OCI-LY1 (cell line): ENCODE measurements at regions not wholly inside any gene's neighbourhood (a gene's known extent, or its start where the extent isn't known, plus 50 kb on each side); places are given as distances from the start of the nearest gene placed in this dataset.

Experiments used
- H2AFZ ChIP-seq: fragments of 200-600 bp; sonication (generic), shearing (Covaris generic); 2 replicates; pipeline ENCODE4 v1.6.0; 2014; ENCODE audit warnings: antibody characterized with exemption, mild to moderate bottlenecking, low read length
- H3F3A ChIP-seq: fragments of 200-600 bp; sonication (generic), shearing (Covaris generic); 2 replicates; pipeline ENCODE4 v1.6.0; 2014; ENCODE audit warnings: mild to moderate bottlenecking, antibody characterized with exemption, low read length, moderate library complexity; ENCODE audit not compliant: insufficient read depth
- H3K27ac ChIP-seq: fragments of 200-600 bp; sonication (generic); 2 replicates; pipeline ENCODE4 v1.5.1; 2014; ENCODE audit warnings: low read length, mixed run types, mild to moderate bottlenecking, low read depth; ENCODE audit not compliant: poor library complexity, severe bottlenecking
- H3K27me3 ChIP-seq: fragments of 200-600 bp; sonication (generic); 2 replicates; pipeline ENCODE4 v1.6.0; 2014; ENCODE audit warnings: antibody characterized with exemption, mild to moderate bottlenecking, low read length, moderate library complexity; ENCODE audit not compliant: insufficient read depth
- H3K36me3 ChIP-seq: fragments of 200-600 bp; sonication (generic); 2 replicates; pipeline ENCODE4 v1.6.1; 2014; ENCODE audit warnings: mild to moderate bottlenecking, antibody characterized with exemption, low read length, moderate library complexity, mixed read lengths; ENCODE audit not compliant: insufficient read depth
- H3K4me1 ChIP-seq: fragments of 200-600 bp; sonication (generic); 2 replicates; pipeline ENCODE4 v1.5.1; 2014; ENCODE audit warnings: mild to moderate bottlenecking, low read length, moderate library complexity; ENCODE audit not compliant: insufficient read depth, severe bottlenecking
- H3K4me2 ChIP-seq: fragments of 200-600 bp; sonication (generic), shearing (Covaris generic); 2 replicates; pipeline ENCODE4 v1.6.1; 2014; ENCODE audit warnings: low read length
- H3K4me3 ChIP-seq: fragments of 200-600 bp; sonication (generic); 2 replicates; pipeline ENCODE4 v1.5.1; 2014; ENCODE audit warnings: low read length, low read depth, mild to moderate bottlenecking, mixed read lengths; ENCODE audit not compliant: poor library complexity, severe bottlenecking
- H3K79me2 ChIP-seq: fragments of 200-600 bp; shearing (Covaris generic); 2 replicates; pipeline ENCODE4 v1.6.1; 2016; ENCODE audit warnings: mixed run types, low read length, mixed read lengths; ENCODE audit not compliant: insufficient read depth
- H3K9ac ChIP-seq: fragments of 200-600 bp; sonication (generic), shearing (Covaris generic); 2 replicates; pipeline ENCODE4 v1.6.1; 2014; ENCODE audit warnings: mild to moderate bottlenecking, low read length, mixed read lengths
- H3K9me2 ChIP-seq: fragments of 200-600 bp; sonication (generic), shearing (Covaris generic); 2 replicates; pipeline ENCODE4 v1.6.1; 2014; ENCODE audit warnings: low read depth, mild to moderate bottlenecking, low read length, mixed read lengths
- H3K9me3 ChIP-seq: fragments of 200-600 bp; shearing (Covaris generic); 2 replicates; pipeline ENCODE4 v1.6.1; 2014; ENCODE audit warnings: low read length, mixed read lengths
- H4K20me1 ChIP-seq: fragments of 200-600 bp; sonication (generic), shearing (Covaris generic); 2 replicates; pipeline ENCODE4 v1.6.0; 2016; ENCODE audit warnings: mild to moderate bottlenecking, low read length; ENCODE audit not compliant: insufficient read depth
- EZH2 ChIP-seq: fragments of 200-600 bp; sonication (generic), shearing (Covaris generic); IDR thresholded peaks from 2 replicates; pipeline ENCODE4 v1.8.0; 2017; ENCODE audit warnings: borderline replicate concordance, mixed run types, mild to moderate bottlenecking, antibody characterized with exemption, low read length, moderate library complexity, mixed read lengths
- TF ChIP-seq, protein P1 (sequence below): fragments of 200-600 bp; sonication (generic), shearing (Covaris generic); IDR thresholded peaks from 2 replicates; pipeline ENCODE4 v1.5.1; 2017; ENCODE audit warnings: mild to moderate bottlenecking, antibody characterized with exemption, low read length, moderate library complexity, mixed read lengths

DNA sequence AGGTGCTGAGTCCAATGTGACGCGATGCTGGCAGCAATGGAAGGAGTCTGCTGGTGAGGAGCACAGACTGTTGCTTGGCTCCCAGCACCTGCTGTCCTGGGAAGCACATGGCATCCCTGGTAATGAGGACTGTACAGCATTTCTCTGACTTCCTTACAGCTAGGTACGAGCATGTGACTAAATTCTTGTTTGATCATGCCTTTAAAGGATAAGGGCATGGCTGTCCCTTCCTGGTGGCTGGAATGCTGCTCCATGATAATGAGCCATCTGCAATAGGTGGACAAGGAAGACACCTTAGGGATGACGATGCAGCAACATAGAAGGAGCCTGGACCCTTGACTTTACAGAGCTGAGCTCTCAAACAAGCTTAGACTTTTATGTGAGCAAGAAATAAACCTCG, 278.0 kb upstream of the SPRED2 start:
- Histone ChIP-seq H2AFZ (no peak overlapping the region), H3K4me1 (no peaks in the 10 kb centered on the region), H3K4me2 (no peak overlapping the region)

DNA sequence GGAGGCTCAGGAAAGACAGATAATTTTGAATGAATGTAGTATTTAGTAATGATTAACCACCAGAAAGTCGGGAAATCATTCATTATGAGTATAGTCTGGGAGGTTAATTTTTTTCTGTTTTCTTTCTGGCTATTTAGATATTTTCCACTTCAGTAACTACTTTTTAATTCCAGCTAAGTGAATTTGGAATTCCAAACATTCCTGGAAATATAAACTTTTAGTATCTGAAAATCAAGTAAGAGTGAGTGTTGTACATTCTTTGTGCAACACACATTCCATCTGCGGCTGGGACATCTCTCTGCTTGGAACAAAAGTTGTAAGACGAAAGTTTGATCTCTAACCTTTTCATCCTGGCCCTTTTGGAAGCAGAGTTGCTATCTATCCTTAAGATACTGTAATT, 275.7 kb upstream of the SPRED2 start:
- no peaks in the 10 kb centered on the region for H3K79me2 ChIP-seq
- H4K20me1 ChIP-seq: no peaks in the 10 kb centered on the region
- no peak overlapping the region for H3K4me3 ChIP-seq
- H3K27ac ChIP-seq: no peak overlapping the region
- no peaks in the 10 kb centered on the region for H3K9me3 ChIP-seq
- H3K36me3 ChIP-seq: no peaks in the 10 kb centered on the region
- no peaks in the 10 kb centered on the region for H3K27me3 ChIP-seq
- no peak overlapping the region for H3K4me2 ChIP-seq
- TF ChIP-seq EZH2: no peak
- TF ChIP-seq, protein P1, sequence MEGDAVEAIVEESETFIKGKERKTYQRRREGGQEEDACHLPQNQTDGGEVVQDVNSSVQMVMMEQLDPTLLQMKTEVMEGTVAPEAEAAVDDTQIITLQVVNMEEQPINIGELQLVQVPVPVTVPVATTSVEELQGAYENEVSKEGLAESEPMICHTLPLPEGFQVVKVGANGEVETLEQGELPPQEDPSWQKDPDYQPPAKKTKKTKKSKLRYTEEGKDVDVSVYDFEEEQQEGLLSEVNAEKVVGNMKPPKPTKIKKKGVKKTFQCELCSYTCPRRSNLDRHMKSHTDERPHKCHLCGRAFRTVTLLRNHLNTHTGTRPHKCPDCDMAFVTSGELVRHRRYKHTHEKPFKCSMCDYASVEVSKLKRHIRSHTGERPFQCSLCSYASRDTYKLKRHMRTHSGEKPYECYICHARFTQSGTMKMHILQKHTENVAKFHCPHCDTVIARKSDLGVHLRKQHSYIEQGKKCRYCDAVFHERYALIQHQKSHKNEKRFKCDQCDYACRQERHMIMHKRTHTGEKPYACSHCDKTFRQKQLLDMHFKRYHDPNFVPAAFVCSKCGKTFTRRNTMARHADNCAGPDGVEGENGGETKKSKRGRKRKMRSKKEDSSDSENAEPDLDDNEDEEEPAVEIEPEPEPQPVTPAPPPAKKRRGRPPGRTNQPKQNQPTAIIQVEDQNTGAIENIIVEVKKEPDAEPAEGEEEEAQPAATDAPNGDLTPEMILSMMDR: no peak
- H3K9ac ChIP-seq: no peak overlapping the region
- H3K4me1 ChIP-seq: no peaks in the 10 kb centered on the region
- no peaks in the 10 kb centered on the region for H3K9me2 ChIP-seq
- no peak overlapping the region for H2AFZ ChIP-seq
- no peaks in the 10 kb centered on the region for H3F3A ChIP-seq

More for the DNA sequence above, 278.0 kb upstream of the SPRED2 start:
- Histone ChIP-seq H3K9me2 (no peaks in the 10 kb centered on the region), H3F3A (no peaks in the 10 kb centered on the region), H4K20me1 (no peaks in the 10 kb centered on the region), H3K27ac (no peak overlapping the region), H3K27me3 (no peaks in the 10 kb centered on the region), H3K79me2 (no peaks in the 10 kb centered on the region), H3K36me3 (no peaks in the 10 kb centered on the region), H3K9ac (no peak overlapping the region), H3K4me3 (no peak overlapping the region), H3K9me3 (no peaks in the 10 kb centered on the region)
- TF ChIP-seq EZH2: no peak
- TF ChIP-seq, protein P1: no peak

DNA sequence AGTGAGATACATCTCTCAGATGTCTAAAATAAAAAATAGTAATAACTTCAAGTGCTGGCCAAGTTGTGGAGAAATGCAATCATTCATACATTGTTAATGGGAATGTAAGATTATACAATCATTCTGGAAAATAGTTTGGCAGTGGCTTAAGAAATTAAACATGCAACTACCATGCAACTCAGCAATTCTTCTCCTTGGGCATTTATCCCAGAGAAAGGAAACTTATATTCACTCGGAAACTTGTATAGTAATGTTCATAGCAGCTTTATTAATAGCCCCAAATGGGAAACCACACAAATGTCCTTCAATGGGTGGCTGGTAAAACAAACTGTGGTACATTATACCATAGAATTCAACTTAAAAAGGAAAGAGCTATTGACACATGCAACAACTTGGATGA, 274.0 kb upstream of the SPRED2 start:
- Histone ChIP-seq H3F3A (no peaks in the 10 kb centered on the region), H3K27ac (no peak overlapping the region), H3K4me2 (no peak overlapping the region), H2AFZ (no peak overlapping the region), H3K9me2 (no peaks in the 10 kb centered on the region), H3K4me1 (no peaks in the 10 kb centered on the region), H3K9me3 (no peaks in the 10 kb centered on the region), H3K4me3 (no peak overlapping the region), H3K27me3 (no peaks in the 10 kb centered on the region), H4K20me1 (no peaks in the 10 kb centered on the region), H3K9ac (no peak overlapping the region), H3K36me3 (no peaks in the 10 kb centered on the region), H3K79me2 (no peaks in the 10 kb centered on the region)
- TF ChIP-seq, protein P1: no peak
- no peak for TF ChIP-seq EZH2
